HG03378 (cell line): ENCODE measurements at regions not wholly inside any gene's neighbourhood (a gene's known extent, or its start where the extent isn't known, plus 50 kb on each side); places are given as distances from the start of the nearest gene placed in this dataset.
"Not testable (repeated sequence)": the region's sequence is repeated elsewhere in the genome, so short reads cannot be mapped to it uniquely, and the experiment has no call there.

Experiments used
- ATAC-seq: cut with Tn5 transposase; IDR thresholded peaks from one replicate; pipeline ENCODE4 v1.9.1; 2021; ENCODE audit warnings: mild to moderate bottlenecking, moderate library complexity; ENCODE audit not compliant: unreplicated experiment

DNA sequence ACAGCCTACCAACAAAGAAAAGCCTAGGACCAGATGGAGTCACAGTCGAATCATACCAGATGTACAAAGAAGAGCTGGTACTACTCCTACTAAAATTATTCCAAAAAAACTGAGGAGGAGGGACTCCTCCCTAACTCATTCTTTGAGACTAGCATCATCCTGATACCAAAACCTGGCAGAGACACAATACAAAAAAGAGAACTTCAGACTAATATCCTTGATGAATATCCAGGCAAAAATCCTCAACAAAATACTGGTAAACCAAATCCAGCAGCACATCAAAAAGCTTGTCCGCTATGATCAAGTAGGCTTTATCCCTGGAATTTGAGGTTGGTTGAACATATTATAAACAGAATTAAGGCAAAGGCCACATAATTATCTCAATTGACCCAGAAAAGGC lies 900.4 kb upstream of the ARRDC3 start:
- no peak for ATAC-seq

DNA sequence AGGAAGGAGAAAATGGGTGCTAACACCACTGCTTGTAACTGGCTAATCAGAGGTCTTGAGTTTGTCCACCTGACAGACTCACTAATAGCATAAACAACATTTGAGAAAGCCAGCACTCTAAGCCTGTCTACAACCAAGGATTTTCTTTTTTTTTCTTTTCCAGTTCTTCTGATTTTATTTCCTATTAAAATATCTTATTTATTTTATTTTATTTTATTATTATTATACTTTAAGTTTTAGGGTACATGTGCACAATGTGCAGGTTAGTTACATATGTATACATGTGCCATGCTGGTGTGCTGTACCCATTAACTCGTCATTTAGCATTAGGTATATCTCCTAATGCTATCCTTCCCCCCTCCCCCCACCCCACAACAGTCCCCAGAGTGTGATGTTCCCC lies 888.6 kb upstream of the ARRDC3 start:
- ATAC-seq = not testable (repeated sequence)

DNA sequence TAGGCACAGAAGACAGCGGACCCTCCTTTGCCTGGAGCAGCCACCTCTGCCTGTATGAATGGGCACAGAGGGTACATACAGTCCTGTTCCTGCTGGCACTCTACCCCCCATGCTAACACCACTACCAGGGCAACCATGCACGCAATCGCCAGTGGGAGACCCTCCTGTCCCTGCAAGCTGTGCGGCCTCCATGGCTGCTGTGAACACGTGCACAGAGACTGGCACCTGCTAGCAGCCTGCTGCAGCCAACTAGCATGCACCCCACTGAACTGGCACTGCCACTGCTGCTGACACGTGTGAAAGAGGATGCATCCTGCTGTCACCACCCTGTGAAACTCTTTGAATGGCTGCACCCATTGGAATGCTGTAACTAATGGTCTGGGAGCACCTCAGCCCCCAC lies 885.2 kb upstream of the ARRDC3 start:
- ATAC-seq = no peak

DNA sequence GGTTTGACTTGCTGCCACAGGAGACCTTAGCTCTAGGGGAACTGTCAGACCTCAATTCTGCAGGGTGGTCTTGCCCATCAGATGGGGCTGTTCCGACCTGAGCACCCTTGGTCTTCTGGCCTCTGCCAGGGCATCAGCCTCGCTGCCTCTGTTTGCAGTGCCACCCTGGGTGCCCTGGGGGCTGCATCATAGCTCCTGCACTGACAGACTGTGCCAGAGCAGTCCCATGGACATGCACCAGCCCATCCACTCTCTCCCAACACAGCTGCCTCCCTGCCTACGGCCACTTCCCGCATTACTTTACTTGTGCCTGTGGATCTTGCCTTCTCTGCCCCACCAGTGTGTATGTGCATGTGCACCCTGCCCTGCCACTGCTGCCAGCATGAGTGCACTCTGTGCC lies 884.7 kb upstream of the ARRDC3 start:
- no peak for ATAC-seq

DNA sequence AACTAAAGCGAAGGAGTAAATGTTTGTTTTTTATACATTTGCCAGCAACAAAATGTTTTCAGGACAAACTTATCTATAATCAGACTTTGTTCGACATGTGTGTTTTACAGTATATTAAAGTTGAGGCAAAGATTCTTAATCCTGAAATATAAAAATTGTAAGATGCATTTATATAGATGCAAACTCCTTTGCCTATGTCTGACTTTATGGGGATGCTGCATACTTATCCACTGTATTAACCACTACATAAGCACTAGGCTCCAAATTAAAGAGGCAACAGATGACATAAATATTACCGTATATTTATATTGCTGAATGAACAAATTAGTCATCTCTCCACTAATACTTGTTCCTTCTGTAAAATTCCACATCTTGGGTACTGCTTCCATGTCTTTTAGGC lies 882.7 kb upstream of the ARRDC3 start:
- no peak for ATAC-seq

DNA sequence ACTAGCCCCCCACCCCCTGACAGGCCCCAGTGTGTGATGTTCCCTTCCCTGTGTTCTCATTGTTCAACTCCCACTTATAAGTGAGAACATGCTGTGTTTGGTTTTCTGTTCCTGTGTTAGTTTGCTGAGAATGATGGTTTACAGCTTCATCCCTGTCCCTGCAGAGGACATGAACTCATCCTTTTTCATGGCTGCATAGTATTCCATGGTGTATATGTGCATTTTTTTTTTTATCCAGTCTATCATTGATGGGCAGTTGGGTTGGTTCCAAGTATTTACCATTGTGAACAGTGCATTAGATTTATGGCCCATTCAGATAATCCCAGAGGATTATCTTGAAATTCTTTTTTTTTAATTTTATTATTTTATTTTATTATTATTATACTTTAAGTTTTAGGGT lies 872.5 kb upstream of the ARRDC3 start:
- not testable (repeated sequence) for ATAC-seq

DNA sequence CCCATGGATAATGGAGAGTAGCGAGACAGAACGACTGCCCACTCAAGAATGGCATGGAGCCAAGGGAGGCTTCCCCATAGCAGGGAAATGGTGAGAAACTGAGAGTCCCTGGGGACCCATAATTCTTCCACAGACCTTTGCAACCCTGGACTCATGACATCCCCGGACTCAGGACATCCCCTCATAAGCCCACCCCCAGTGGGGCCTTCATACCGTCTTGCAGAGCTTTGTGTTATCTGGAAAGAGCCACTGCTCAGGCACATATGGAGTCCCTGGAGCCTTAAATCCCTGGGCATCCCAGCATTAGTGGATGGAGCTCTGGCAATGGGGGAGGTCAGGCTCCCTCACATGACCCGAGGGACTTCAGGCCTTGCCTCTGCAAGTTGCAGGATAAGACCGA lies 865.4 kb upstream of the ARRDC3 start:
- ATAC-seq = no peak

DNA sequence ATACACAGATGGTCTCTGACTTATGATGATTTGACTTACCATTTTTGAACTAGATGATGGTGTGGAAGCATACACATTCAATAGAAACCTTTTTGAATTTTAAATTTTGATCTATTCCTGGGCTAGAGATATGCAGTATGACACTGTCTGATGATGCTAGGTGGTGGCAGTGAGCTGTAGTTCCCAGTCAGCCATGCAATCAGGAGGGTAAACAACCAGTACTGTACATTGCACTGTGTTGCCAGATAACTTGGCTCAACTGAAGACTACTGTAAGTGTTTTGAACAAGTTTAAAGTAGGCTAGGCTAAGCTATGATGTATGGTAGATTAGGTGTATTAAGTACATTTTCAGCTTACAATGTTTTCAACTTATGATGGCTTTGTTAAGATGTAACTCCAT lies 859.1 kb upstream of the ARRDC3 start:
- no peak for ATAC-seq

DNA sequence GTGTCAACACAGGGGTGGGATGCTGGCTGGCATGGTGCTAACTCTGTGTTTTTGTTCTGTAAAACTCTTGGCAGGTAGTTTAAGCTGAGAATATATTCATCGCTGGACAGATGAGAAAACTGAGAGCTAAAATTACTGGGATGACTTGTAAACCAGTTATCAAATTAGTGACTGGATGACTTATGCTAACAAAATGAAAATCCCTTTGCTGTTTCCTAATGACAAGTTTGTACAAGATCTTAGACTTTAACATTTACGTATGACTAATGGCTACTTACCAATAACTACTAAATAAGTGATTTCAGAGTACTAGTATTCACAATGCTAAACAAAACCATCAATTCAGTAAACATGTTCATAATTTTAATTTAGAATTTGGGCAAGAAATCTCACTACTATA lies 854.8 kb upstream of the ARRDC3 start:
- ATAC-seq = no peak

DNA sequence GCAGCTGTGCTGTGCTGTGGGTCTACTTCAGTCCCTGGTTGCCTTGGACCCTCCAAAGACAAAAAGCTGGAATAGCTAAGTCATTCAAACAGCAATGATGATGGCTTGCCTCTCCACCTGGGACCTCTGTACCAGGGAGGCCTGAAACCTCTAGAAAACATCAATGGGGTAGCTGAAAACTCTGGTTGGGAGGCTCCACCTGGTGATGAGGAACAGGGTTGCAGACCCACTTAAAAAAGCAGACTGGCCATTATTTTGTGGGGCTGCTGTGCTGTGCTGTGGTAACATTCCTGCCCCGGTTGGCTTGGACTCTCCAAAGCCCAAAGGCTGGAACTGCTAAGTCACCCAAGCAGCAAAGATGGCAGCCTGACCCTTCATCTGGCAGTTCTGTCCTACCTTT lies 839.3 kb upstream of the ARRDC3 start:
- no peak for ATAC-seq

DNA sequence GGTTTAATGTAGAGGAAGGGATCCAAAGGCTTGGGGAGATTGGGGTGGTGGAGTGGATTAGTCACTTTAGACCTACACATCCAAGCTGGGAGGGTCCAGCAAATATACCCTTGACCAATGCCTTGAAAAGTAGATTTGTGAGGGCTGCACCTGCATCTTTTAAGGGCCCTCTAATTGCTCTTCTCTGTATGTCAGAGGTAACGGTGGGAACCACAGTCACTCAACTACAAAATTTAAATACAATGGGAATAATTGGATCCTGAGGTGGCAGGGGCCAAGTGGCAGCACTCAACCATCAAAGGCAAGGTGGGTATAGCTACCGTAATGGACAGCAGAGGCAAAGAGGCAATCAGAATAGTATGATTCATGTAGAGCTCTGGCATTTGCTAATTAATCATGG lies 833.7 kb upstream of the ARRDC3 start:
- ATAC-seq = not testable (repeated sequence)

DNA sequence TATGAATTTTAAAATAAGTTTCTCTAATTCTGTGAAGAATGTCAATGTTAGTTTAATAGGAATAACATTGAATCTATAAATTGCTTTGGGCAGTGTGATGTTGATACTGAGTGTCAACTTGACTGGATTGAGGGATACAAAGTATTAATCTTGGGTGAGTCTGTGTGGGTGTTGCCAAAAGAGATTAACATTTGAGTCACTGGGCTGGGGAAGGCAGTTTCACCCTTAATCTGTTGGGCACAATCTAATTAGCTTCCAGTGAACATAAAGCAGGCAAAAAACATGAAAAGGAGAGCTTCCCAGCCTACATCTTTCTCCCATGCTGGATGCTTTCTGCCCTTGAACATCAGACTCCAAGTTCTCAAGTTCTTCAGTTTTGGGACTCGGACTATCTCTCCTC lies 832.0 kb upstream of the ARRDC3 start:
- no peak for ATAC-seq

DNA sequence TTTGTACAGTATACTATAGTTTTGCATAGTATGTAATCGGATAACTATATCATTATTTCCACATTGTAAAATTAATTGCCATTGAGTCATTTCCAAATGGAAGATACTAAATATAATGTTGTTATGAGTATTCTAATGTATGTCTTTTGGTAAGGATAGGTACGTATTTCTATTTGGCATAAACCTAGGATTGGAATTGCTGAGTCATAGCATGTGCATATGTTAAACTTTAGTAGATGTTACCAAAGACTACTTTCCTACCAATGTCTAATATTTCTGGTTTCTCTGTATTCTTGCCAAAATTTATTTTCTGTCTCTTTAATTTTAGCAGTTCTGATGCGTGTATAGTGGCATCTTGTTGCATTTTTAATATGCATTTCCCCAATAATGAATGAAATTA lies 825.1 kb upstream of the ARRDC3 start:
- ATAC-seq = no peak

DNA sequence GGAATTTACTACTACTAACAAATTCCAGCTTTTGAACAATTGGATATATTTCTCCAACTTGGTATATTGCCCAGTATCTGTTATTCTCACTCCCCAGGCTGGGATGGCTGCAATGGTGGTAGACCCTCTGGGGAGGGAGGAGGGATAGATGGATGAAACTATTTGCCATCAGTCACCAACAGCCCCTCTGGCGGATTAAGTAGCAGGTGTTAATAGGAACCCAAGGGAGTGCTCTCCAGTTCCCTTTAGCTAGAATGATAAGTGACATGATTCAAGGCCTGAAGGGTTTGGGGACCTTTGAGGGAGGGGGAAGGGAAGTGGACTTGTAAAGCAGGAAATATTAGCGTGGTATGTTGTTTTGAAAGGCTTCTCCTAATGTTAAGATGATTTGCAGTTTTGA lies 824.0 kb upstream of the ARRDC3 start:
- no peak for ATAC-seq

DNA sequence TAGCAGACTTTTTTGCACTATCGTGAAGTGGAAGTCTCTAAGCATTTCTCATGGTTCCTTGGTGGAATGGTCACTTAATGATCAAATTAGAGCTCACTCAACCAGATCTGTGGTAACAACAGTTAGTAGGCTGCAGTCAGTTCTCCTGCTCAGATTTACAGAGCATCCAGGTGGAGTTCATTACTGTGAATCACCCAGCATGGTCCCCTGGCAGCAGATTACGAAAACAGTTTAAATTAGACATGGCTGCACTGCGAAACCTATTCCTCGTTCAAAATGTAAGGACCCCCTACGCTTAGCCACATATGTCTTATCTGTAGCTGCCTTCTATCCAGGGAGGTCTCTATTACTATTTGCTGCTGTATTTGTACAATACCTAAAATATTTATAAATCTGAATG lies 823.6 kb upstream of the ARRDC3 start:
- no peak for ATAC-seq

DNA sequence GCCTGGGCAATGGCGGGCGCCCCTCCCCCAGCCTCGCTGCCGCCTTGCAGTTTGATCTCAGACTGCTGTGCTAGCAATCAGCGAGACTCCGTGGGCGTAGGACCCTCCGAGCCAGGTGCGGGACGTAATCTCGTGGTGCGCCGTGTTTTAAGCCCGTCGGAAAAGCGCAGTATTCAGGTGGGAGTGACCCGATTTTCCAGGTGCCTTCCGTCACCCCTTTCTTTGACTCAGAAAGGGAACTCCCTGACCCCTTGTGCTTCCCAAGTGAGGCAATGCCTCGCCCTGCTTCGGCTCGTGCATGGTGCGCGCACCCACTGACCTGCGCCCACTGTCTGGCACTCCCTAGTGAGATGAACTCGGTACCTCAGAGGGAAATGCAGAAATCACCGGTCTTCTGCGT lies 815.9 kb upstream of the ARRDC3 start:
- not testable (repeated sequence) for ATAC-seq

DNA sequence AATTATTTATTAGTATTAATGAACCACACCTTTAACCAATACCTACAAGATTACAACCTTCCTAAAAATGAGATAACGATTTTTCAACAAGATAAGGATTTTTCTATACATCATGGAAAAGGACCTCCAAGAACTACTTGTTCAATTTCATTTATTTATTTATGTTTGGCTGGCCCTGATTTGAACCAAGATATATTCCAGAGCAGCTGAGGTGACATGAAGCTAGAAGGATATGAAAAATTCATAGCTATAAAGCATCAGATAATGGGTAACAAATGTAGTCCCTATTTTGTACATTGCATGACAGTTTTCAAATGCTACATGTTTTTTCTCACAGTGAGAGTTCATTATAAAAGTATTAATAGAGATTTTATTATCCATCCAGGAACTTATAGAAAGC lies 798.5 kb upstream of the ARRDC3 start:
- no peak for ATAC-seq

DNA sequence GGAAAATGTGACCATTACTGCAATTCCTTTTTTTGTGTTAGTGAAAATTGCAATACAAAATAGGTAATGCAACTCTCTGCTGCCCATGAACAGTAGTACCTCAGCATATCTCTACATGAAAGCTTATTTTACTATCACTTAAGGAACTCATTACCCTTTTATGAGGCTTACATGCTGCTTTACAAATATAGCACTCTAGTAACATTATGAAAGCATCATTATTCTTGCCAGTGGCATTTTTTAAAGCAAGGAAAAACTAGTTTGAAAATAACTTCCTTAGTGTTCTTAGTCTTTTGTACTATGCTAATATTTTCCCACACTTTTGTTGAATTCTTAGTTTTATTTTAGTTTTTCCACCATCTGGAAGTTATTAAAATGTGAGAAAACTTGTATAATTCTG lies 797.3 kb upstream of the ARRDC3 start:
- no peak for ATAC-seq

DNA sequence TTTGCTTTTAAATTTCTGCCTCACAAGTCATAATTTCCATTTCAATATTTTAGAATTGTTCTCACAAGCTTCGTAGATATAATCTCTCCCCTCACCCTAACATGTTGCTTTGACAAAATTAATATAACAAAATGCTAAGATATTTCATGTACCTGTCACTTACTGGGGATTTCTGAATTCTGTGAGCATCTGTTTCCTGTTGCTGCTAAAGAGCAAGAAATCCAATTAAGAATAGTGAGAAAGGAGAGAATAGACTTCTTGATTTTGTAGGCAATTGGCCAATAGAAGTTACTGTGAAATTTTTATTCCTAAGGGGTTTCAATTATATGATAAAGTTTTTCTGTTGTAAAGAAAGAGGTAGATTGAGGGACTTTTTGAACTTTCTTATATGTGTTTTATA lies 796.5 kb upstream of the ARRDC3 start:
- ATAC-seq = no peak

DNA sequence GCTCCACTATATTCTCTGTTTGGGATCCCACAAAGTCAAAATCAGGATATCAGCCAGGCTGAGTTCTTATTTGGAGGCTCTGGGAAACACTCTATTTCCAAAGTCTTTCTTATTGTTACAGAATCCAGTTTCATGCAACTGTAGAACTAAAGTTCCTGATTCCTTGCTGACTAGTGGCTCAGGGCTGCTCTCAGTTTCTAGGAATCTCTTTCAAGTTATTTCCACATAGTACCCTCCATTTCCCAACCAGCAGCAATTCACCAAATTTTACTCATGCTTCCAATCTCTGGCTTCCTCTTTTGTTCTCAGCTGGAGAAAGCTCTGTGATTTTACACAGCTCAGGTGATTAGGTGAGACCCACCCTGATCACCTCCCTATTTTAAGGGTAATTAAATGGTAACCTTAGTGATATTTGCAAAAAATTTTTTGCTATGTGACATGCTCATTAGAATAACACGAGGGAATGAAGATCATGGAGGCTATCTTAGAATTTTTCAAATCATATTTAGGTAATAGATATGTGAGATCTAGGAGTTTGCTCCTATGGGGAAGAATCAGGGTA lies 794.9 kb upstream of the ARRDC3 start:
- ATAC-seq = no peak

DNA sequence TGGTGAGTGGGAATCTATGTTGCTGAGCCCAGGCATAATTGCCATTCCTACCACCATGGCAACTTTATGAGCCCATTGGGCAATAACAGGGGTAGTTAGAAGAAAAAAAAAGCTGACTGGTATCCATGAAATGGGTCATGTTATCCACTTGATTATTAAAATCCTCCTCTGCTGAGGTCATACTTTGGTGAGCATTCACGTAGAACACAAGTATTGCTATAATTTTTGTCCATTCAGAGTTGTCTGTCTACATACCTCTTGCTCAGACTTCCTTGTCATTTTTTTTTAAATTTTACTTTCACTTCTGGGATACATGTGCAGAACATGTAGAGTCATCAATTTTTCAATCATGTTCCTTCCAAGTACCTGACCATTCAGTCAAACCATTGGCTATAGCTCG lies 780.8 kb upstream of the ARRDC3 start:
- ATAC-seq = no peak

DNA sequence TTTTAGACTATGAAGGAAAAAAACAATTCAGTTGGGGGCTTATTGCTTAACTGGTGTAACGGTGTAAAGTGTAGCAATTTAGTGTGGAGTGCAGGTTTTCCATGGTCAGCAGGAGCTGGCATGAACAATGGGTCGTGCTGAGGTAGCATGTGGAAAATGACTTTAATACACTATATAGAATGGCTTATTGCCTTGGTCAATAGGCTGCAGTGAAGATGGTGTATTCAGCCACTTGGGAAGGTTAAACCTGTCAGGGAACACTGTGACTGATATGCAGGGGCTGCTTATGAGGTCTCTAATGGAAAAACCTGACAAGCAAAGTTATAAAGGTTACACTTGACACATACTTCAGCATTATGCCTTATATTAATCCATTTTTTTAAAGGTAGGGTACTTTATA lies 764.7 kb upstream of the ARRDC3 start:
- ATAC-seq = no peak

DNA sequence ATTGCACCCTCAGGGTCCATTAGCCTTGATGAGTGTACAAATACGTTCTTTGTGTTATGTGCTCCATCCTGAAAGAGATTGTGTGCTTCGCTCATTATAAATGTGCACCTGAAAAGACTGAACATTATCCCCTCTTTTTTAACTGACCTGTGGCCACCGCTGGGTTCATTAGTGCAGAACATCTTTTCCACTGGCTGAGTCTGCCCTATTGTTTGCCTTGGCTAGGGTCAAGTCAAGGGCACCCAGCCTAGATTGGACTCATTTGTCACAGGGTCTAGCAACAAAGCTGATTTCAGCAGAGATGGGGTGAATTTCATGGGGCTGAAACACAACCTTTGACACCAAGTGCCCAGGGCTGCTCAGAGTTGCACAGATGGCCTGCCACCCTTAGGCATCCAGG lies 764.1 kb upstream of the ARRDC3 start:
- no peak for ATAC-seq

DNA sequence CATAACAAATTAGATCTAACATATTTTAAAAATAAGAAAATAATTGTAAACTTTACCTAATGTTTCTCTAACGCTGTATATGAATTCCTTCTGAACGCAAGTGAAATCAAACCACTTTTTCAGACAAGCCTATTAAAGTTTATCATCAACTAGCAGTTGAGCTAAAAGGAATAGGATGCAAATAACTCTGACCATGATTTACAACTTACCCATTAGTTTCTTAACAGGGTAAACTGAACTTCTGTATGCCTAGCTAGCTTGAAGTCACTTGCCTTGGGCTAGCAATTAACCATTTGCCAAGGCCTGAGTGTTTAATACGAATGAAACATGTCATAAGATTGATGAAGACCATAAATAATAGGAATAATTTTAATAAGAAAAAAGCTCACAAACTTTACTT lies 762.7 kb upstream of the ARRDC3 start:
- ATAC-seq = no peak
